Fibroblast of pulmonary artery (primary cell): ENCODE measurements at regions not wholly inside any gene's neighbourhood (a gene's known extent, or its start where the extent isn't known, plus 50 kb on each side); places are given as distances from the start of the nearest gene placed in this dataset.
"Not testable (repeated sequence)": the region's sequence is repeated elsewhere in the genome, so short reads cannot be mapped to it uniquely, and the experiment has no call there.

Experiments used
- DNase-seq: peaks from one replicate; pipeline ENCODE4 v3.0.0-alpha.2; 2010; ENCODE audit warnings: low read depth
- H3K4me3 ChIP-seq: replicated peaks from 2 replicates; pipeline ENCODE4 v1.5.1; 2011; ENCODE audit warnings: low read depth, mild to moderate bottlenecking, control low read depth, low read length, moderate library complexity
- CTCF ChIP-seq: IDR thresholded peaks from 2 replicates; pipeline ENCODE4 v1.5.1; 2011; ENCODE audit warnings: mild to moderate bottlenecking, control low read depth, low read length, inconsistent platforms; ENCODE audit errors: missing control alignments

DNA sequence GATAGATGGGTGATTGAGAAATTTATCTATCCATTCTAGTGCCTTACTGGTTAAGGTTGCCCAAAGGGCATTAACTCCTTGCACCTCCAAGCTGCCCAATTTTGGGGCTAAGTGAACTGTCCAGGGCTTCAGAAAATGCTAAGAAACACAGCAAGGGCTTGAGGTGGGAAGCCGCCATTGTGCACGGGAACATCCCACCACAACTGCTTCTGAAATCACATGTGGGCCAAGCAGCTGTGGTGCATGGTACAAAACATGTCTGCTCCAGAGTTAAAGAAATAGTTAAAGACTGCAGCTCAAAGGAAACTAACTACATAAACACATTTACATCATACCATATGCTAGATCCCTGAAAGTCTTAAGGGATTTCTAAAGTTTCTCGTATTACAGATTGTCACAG, 144.3 kb upstream of the NDST3 start:
- DNase-seq = no peak
- H3K4me3 ChIP-seq = no peak overlapping the region
- TF ChIP-seq CTCF = no peak

DNA sequence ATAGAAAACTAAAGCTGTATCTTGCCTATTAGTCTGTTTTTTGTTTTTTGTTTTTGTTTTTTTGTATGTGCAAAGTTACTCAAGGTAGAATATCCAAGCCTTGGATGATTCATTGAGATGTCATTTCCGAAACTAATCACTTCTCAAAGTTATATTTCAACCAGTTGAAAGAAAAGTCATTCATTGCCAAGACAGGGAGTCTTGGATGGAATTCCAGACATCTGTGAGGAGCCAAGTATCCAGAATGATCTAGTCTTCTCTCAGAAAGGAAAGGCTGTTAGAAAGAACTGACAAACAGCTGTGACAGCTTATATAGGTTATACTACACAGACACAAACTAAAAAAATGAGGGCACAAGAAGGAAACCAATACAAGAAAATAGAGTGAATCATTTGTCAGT, 141.1 kb upstream of the NDST3 start:
- H3K4me3 ChIP-seq = no peak overlapping the region
- no peak for TF ChIP-seq CTCF
- DNase-seq = no peak

- no peak for TF ChIP-seq CTCF
- no peak overlapping the region for H3K4me3 ChIP-seq
- DNase-seq = no peak
Observed at GRCh38 chr4:117898496-117898895, 135.8 kb upstream of the NDST3 start.

- H3K4me3 ChIP-seq = no peak overlapping the region
- no peak for DNase-seq
- no peak for TF ChIP-seq CTCF
Observed at GRCh38 chr4:117900832-117901231, 133.5 kb upstream of the NDST3 start.

- no peak for TF ChIP-seq CTCF
- DNase-seq = no peak
- no peak overlapping the region for H3K4me3 ChIP-seq
Observed at GRCh38 chr4:117907646-117908045, 126.6 kb upstream of the NDST3 start.

GRCh38 chr4:117908306-117909207, 125.7 kb upstream of the NDST3 start:
- H3K4me3 ChIP-seq = no peak overlapping the region
- TF ChIP-seq CTCF = no peak
- DNase-seq = no peak

DNA sequence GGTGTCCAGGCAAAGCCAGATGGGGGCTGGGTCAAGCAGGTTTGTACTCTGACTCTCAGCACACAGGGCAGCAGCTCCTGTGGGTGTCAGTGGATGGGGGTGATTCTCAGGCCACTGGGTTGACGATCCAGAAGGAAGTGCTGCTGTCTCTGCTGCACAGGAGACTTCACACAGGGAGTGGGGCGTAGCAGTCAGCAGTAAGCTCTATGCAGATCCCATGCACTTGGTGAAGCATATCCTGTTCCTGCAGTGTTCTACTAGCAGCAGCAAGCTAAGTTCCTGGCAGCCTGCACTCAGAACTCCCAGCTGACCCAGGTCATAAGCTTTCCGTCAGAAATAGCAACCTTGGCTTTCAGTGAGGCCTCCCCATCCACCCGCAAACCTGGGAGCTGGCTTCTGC, 117.6 kb upstream of the NDST3 start:
- no peak for TF ChIP-seq CTCF
- no peak for DNase-seq
- H3K4me3 ChIP-seq = no peak overlapping the region

- H3K4me3 ChIP-seq, DNase-seq: not testable (repeated sequence)
Observed at GRCh38 chr4:117922311-117922710, 112.0 kb upstream of the NDST3 start.

DNA sequence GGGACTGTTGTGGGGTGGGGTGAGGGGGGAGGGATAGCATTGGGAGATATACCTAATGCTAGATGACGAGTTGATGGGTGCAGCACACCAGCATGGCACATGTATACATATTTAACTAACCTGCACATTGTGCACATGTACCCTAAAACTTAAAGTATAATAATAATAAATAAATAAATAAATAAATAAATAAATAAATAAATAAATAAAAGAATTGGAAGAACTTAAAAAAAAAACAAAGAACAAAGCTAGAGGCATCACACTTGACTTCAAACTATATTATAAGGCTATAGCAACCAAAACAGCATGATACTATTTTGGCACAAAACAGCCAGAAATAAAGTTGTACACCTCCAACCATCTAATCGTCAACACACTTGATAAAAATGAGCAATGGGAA, 106.5 kb upstream of the NDST3 start:
- DNase-seq, H3K4me3 ChIP-seq: not testable (repeated sequence)
